ENCODE measurements at regions not wholly inside any gene's neighbourhood (a gene's known extent, or its start where the extent isn't known, plus 50 kb on each side); places are given as distances from the start of the nearest gene placed in this dataset.

- TF ChIP-seq EZH2 (IDR thresholded peaks at IDR 0.05; ENCODE audit: low read length), result no peak
- TF ChIP-seq, protein P1, sequence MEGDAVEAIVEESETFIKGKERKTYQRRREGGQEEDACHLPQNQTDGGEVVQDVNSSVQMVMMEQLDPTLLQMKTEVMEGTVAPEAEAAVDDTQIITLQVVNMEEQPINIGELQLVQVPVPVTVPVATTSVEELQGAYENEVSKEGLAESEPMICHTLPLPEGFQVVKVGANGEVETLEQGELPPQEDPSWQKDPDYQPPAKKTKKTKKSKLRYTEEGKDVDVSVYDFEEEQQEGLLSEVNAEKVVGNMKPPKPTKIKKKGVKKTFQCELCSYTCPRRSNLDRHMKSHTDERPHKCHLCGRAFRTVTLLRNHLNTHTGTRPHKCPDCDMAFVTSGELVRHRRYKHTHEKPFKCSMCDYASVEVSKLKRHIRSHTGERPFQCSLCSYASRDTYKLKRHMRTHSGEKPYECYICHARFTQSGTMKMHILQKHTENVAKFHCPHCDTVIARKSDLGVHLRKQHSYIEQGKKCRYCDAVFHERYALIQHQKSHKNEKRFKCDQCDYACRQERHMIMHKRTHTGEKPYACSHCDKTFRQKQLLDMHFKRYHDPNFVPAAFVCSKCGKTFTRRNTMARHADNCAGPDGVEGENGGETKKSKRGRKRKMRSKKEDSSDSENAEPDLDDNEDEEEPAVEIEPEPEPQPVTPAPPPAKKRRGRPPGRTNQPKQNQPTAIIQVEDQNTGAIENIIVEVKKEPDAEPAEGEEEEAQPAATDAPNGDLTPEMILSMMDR (optimal IDR thresholded peaks at IDR 0.05 in 1 of 3, IDR thresholded peaks at IDR 0.05 in 1 of 3, conservative IDR thresholded peaks at IDR 0.05 in 1 of 3; ENCODE audit: extremely low read depth in 1 of 3, insufficient read depth in 2 of 3, low read length in 3 of 3), result no peak
These were observed 135.4 kb downstream of the HMX1 start for GRCh38 chr4:8736090-8736825.
